ENCODE measurements at regions not wholly inside any gene's neighbourhood (a gene's known extent, or its start where the extent isn't known, plus 50 kb on each side); places are given as distances from the start of the nearest gene placed in this dataset.

DNA sequence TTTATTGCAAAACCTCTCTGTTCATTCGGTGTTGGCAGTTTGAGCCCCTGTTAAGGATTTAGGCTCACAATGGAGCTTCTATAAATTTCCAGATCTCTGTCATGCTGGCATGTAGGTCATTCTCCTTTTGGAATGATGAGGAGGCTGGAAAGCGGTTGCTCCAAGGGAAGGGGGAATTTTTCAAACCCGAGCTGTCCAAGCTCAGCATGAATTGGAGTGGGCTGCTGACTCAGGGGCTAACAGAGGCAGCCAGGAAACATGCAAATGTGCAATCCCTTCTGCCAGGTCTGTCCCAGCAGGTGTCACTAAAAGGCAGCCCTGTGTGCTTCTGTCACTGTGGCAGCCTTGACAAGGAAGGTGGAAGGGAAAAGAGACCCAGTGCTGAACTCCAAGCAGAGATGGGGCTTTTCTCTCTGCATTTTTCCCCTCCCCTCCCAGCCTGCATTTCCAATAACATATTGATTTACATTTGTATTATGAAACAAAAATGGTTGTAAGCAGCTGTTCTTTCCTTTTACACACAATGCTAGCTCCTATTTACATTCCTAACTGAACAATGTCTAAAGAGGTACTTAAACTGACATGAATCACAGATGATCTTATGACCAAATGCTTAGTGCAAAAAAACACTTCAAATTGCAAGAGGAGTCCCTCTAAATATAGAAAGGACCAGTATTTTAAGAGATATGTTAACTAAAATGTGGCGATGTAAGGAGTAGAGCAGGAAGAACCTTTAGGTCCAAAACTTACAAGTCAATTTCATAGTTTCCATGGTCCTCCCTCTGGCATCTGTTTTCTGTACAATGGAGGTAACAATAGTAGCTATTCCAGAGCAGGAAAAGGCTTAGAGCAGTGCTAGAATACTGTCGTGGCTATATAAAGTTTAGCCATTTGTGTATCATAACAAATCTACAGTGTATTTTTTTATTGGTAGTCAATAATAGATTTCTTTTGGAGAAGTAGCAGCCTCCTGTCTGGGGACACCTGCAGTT, 84.5 kb upstream of the ATP10A start:
- no peak for DNase-seq

DNA sequence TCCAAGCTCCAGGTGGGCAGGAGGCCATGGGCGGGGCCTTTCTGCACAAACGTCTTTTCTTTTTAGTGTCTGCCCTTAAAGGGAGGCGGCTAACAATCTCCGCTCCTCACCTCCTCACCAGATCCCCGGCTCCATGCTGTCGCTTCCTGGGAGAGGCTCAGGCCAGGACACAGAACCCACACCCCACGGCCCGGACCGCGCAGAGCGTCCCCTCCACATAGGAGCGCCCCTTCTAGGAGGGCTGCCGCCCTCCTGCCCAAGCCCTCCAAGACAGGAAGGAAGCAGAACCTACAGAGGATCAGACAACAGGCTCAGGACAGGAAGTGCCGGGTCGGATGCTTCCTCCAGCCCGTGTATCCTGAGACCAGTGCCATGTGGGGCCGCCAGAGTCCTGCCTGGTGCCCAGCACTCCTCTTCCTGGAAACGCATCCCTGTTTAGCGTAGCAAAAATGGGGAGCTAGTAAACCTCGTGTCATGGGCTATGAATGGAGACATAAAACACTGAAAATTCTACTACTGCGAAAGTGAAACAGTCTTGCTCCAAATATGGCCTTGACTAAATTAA, 83.2 kb upstream of the ATP10A start:
- DNase-seq, result no peak

DNA sequence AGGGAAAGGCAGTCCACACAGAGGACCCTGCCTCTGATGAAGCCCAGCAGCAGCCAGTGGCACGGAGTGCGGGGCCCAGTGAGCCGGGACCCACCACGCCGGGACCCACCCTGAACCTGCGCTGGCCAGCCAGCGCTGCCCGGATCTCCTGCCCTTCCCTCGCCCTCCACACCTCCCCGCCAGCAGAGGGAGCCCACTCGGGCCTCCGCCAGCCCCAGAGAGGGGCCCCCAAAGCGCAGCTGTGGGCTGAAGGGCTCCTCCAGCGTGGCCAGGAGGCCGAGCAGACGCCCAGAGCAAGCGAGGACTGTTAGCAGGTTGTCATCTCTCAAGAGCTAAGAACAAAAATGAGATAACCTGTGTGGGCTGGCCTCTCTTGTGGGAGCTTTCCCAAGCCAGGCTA, 81.3 kb upstream of the ATP10A start:
- DNase-seq, result no peak

DNA sequence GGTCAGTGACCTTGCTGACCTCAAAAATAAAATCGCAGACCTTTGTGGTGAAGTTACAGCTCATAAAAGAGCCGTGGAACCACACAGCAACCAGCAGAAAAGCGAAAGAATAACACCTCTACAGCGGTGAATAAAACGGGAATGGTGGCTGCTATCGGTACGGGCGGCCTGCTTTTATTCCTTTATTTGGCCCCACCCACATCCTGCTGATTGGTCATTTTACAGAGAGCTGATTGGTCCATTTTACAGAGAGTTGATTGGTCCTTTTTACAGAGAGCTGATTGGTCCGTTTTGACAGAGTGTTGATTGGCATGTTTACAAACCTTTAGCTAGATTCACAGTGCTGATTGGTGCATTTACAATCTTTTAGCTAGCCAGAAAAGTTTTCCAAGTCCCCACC, 80.7 kb upstream of the ATP10A start:
- DNase-seq, result no peak

DNA sequence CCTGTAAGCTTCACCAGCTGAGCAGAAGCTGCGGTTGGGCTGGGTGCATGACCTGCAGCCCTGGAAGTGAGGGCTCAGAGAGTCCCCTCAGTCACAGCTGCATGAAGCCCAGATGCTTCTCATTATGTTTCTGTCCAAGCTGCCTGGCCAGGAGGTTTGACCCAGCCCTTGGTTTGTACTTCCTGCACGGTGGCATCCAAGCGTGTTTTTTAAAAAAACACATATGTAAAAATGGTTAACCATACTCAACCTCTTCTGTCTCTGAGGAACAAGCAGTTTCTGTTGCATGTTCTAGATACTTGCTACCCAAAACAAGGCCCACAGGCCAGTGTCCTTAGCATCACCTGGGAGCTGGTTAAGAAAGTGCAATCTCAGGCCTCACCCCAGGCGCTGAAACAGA, 76.0 kb upstream of the ATP10A start:
- DNase-seq, result no peak

DNA sequence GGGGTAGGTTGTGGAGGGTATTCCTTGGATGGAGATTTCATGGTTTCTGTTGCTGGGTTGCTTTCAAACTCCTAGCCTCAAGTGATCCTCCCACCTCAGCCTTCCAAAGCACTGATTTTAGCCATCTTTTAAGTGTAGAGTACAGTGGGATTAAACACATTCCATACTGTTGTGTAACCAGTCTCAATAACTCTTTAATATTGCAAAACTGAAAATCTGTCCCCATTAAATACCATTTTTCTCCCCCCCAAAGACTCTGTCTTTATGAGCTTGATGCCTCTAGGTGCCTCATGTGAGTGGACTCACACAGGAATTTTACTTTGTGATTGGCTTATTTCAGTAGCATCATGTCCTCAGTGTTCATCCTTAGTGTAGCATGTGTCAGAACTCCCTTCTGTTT, 74.7 kb upstream of the ATP10A start:
- no peak for DNase-seq

DNA sequence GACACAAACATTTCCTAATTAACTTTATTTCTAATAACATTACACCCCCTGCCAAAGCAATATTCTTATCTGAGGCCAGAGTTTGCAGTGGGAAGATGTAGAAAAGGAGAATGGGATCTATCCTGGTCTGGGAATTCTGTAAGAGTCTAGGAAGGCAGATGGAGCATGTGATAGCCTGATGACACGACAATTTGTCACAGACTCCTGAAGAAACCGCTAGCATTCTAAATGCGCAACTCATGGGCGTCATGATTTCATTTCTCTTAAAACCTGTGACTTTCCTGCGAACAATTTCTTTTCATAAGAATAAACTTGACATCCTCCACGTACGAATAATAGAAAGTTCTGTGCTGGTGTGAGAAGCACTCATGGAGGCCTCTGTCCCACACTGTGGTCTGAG, 72.9 kb upstream of the ATP10A start:
- no peak for DNase-seq

DNA sequence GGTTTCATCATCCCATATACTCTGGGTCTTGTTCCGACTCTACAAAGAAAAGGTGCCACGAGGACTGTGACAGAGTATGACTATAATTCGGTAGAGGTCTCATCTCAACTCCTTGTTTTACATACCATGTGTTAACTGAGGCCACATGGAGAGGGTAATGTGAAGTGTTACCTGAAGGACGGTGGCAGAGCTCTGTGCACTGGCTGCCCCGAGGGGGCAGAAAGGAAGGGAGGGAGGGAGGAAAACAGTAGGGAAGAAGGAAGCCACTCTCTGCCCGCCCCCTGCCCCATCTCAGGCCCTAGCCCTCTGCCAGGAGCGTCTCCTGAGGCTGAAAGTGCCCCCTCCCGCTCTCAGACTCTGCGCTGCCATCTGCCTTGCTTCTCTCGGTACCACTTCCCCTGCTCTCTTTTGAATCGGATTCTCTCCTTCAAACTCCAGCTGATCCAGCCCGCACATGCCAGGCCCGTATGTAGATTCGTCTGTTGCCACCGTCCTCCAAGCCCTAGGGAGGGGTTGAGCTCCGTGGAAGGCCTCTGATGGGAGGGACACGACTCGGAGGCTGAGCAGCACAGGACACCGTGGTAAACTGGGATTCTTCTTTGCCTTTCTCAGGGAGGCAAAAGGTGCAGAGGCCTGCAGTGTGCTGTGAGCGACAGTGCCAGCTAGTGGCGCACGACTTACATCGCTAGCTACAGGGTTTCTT, 70.5 kb upstream of the ATP10A start:
- peak; percentile 44 to 74 (median 54) for DNase-seq

DNA sequence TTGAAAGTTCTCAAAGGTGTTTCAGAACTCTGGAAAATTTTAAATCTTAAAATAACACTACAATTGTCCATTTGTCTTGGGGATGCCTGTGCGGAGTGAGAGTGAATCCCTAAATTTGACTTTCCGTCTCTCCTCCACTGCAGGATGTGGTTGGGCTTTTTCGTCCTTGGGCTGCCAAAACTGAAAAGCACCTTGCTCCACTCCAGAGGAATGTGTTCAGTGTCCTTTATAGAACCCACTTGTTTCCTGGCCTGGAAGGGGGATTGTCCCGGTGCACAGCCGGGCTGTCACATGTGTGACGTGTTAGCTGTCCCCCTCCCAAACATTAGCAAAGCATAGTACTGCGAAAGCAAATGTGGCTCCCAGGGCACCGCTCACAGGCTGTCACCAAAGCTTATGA, 69.6 kb upstream of the ATP10A start:
- DNase-seq, result no peak

DNA sequence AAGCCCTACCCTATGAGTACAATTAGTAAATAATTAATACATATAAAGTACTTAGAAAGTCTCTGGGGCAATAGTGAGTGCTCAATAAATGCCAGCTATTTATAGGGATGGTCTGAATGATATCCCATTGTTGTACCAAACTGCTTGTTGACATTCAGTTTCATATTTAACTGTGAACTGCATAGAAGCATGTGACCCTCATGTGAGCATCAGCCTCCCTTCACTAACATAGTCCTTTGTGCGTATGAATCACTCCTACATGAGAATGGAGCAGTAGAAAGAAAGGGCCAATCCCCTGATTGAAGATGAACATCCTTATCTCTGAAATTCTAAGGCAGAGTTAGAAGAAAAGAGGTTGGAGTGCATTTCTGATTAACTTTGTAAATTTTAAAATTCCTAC, 68.7 kb upstream of the ATP10A start:
- no peak for DNase-seq

DNA sequence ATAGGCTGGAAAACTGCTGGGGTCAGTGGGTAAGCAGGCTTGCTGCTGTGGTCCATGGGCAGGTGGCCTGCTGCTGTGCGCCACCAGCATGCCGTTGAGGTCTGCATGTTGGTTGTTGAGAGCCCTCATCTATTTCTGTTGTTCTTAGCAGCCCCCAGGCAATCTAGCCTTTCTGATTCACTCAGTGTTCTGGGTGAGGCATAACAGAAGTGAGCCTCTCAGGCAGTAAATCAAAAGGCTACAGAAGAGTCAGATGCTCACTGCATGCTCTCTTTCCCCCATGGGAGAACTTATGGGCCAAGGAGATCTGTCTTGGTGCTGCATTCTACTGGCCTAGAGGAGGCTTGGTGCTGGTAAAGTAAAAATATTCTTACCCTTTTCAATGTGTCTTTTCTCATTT, 67.8 kb upstream of the ATP10A start:
- DNase-seq, result no peak
